22Rv1 (cell line): ENCODE measurements at regions not wholly inside any gene's neighbourhood (a gene's known extent, or its start where the extent isn't known, plus 50 kb on each side); places are given as distances from the start of the nearest gene placed in this dataset.

ENCODE experiments used
- ZFX ChIP-seq: fragments of 450-650 bp; IDR thresholded peaks from 2 replicates; pipeline ENCODE4 v1.6.1; 2017; ENCODE audit warnings: antibody characterized with exemption, borderline replicate concordance
- TF ChIP-seq, protein P1 (sequence below): fragments of 450-650 bp; IDR thresholded peaks from 2 replicates; pipeline ENCODE4 v1.5.1; 2017; ENCODE audit warnings: mild to moderate bottlenecking

DNA sequence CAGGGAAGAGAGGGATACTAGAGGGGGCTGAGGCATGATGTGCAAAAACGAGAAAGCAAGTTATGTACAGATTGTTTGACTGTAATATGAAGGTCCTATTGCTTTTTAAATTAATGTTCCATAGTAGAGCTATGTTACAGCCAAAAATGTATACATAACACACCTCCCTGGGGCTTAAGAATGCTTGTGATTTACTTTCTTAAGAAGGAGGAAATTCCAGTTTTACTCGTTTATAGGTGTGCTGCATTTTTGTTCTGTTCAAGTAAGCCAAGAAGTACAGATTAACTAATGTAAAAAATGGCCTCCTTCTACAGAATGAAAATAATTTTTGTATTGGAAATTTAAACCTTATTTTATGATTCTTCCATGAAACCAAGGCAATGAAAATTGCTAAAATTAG is 614.4 kb upstream of the NR3C2 start:
- TF ChIP-seq, protein P1, sequence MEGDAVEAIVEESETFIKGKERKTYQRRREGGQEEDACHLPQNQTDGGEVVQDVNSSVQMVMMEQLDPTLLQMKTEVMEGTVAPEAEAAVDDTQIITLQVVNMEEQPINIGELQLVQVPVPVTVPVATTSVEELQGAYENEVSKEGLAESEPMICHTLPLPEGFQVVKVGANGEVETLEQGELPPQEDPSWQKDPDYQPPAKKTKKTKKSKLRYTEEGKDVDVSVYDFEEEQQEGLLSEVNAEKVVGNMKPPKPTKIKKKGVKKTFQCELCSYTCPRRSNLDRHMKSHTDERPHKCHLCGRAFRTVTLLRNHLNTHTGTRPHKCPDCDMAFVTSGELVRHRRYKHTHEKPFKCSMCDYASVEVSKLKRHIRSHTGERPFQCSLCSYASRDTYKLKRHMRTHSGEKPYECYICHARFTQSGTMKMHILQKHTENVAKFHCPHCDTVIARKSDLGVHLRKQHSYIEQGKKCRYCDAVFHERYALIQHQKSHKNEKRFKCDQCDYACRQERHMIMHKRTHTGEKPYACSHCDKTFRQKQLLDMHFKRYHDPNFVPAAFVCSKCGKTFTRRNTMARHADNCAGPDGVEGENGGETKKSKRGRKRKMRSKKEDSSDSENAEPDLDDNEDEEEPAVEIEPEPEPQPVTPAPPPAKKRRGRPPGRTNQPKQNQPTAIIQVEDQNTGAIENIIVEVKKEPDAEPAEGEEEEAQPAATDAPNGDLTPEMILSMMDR = no peak
- no peak for TF ChIP-seq ZFX
